ENCODE measurements at regions not wholly inside any gene's neighbourhood (a gene's known extent, or its start where the extent isn't known, plus 50 kb on each side); places are given as distances from the start of the nearest gene placed in this dataset.

DNA sequence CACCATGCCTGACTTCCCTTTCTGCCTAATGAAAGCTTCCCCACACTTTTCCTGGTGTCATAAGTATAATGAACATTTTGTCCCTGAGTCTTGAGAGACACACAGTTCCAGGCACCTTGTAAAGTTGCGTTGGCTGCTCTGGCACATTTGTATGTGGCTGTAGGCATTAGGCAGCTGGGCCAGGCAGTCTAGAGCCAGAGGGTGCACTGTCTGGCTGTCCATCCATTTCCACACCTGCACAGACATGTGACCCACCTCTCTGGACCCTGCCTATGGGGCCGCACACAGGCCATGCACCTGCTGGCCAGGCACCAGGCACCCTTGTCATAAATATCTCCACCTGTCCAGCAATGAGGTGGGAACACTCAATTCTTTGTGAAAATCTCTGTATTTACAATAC lies 54.7 kb upstream of the ANTXRL start:
- TF ChIP-seq ZNF274 (IDR thresholded peaks at IDR 0.05; ENCODE audit: low read depth, low read length) = no peak
- no peak for TF ChIP-seq YY1 (IDR thresholded peaks at IDR 0.05; ENCODE audit: insufficient read depth, insufficient read length)
- TF ChIP-seq SUZ12 (IDR thresholded peaks at IDR 0.05; ENCODE audit: extremely low read depth, insufficient read depth, insufficient read length) = no peak
